Astrocyte (in vitro differentiated cells and primary cell): ENCODE measurements at regions not wholly inside any gene's neighbourhood (a gene's known extent, or its start where the extent isn't known, plus 50 kb on each side); places are given as distances from the start of the nearest gene placed in this dataset.

Source experiments
- DNase-seq: peaks from one replicate; pipeline ENCODE4 v3.0.0-alpha.2; 2010; ENCODE audit warnings: low read depth
- FAIRE-seq: peaks from 2 replicates; lab custom pipeline; 2011; peaks lifted over from hg19 to GRCh38; lab: Jason Lieb, UNC
- H2AFZ ChIP-seq: 2 replicates; pipeline ENCODE4 v1.6.0; 2012; ENCODE audit warnings: low read depth, low read length, inconsistent platforms
- H3K27ac ChIP-seq: 2 replicates; pipeline ENCODE4 v1.5.1; 2011; ENCODE audit warnings: low read depth, low read length, inconsistent platforms
- H3K27me3 ChIP-seq: 2 replicates; pipeline ENCODE4 v1.6.0; 2011; ENCODE audit warnings: low read length, inconsistent platforms; ENCODE audit not compliant: insufficient read depth
- H3K36me3 ChIP-seq: 2 replicates; pipeline ENCODE4 v1.5.1; 2011; ENCODE audit warnings: low read length, inconsistent platforms; ENCODE audit not compliant: insufficient read depth
- H3K4me1 ChIP-seq: 2 replicates; pipeline ENCODE4 v1.5.1; 2011; ENCODE audit warnings: low read length, inconsistent platforms; ENCODE audit not compliant: insufficient read depth
- H3K4me2 ChIP-seq: 2 replicates; pipeline ENCODE4 v1.6.0; 2012; ENCODE audit warnings: low read length, inconsistent platforms
- H3K4me3 ChIP-seq: 2 replicates; pipeline ENCODE4 v1.5.1; 2011; ENCODE audit warnings: low read depth, mild to moderate bottlenecking, low read length, inconsistent platforms; ENCODE audit not compliant: insufficient read depth
- H3K79me2 ChIP-seq: 2 replicates; pipeline ENCODE4 v1.6.0; 2012; ENCODE audit warnings: mild to moderate bottlenecking, low read length, inconsistent platforms; ENCODE audit not compliant: insufficient read depth
- H3K9ac ChIP-seq: 2 replicates; pipeline ENCODE4 v1.6.0; 2012; ENCODE audit warnings: mild to moderate bottlenecking, low read length, inconsistent platforms
- H3K9me3 ChIP-seq: 2 replicates; pipeline ENCODE4 v1.5.1; 2012; ENCODE audit warnings: low read depth, mild to moderate bottlenecking, low read length, inconsistent platforms; ENCODE audit not compliant: insufficient read depth
- H4K20me1 ChIP-seq: 2 replicates; pipeline ENCODE4 v1.6.0; 2012; ENCODE audit warnings: low read length, inconsistent platforms; ENCODE audit not compliant: insufficient read depth
- H3K27ac Mint-ChIP-seq: one replicate; pipeline ENCODE4 v1.8.0; 2021; ENCODE audit warnings: mild to moderate bottlenecking, mixed read lengths; ENCODE audit not compliant: unreplicated experiment
- H3K27me3 Mint-ChIP-seq: one replicate; pipeline ENCODE4 v1.8.0; 2021; ENCODE audit warnings: low read depth, mixed read lengths; ENCODE audit not compliant: unreplicated experiment
- H3K36me3 Mint-ChIP-seq: one replicate; pipeline ENCODE4 v1.8.0; 2021; ENCODE audit warnings: low read depth, mixed read lengths; ENCODE audit not compliant: unreplicated experiment
- H3K4me1 Mint-ChIP-seq: one replicate; pipeline ENCODE4 v1.8.0; 2021; ENCODE audit warnings: low read depth, mixed read lengths; ENCODE audit not compliant: unreplicated experiment
- H3K4me3 Mint-ChIP-seq: one replicate; pipeline ENCODE4 v1.8.0; 2021; ENCODE audit warnings: mild to moderate bottlenecking, moderate library complexity, mixed read lengths; ENCODE audit not compliant: unreplicated experiment
- H3K9me3 Mint-ChIP-seq: one replicate; pipeline ENCODE4 v1.8.0; 2021; ENCODE audit warnings: mild to moderate bottlenecking, mixed read lengths; ENCODE audit not compliant: unreplicated experiment
- EZH2 ChIP-seq: IDR thresholded peaks from 2 replicates; pipeline ENCODE4 v1.6.1; 2012; ENCODE audit warnings: mild to moderate bottlenecking, low read length, inconsistent platforms; ENCODE audit not compliant: insufficient read depth
- TF ChIP-seq, protein P1 (sequence below): IDR thresholded peaks from 2 replicates; pipeline ENCODE4 v1.5.1; 2011; ENCODE audit warnings: low read depth, mild to moderate bottlenecking, inconsistent platforms, low read length, moderate library complexity; ENCODE audit not compliant: insufficient read depth

DNA sequence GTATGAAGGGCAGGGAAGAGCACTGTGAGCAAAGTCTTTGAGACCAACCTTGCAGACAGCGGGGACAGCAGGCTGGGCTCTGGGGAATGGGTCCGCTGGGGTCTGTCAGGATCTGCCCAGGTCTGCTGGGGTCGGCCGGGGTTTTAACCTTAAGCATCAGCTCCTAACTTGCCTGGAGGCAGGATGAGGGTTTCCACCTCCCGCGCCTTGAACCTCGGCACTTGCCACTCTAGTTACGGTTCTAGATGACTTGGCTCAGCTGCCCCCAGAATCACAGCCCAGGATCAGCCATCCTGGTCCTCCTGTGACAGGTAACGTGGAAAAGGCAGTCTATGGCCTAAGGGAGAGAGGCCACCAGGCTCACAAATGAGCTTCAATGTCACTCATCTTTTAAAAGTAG is 50.4 kb upstream of the CACUL1 start:
- DNase-seq = no peak
- Histone ChIP-seq H3K9ac (no peak overlapping the region), H3K27ac (no peak overlapping the region), H3K36me3 (no peaks in the 10 kb centered on the region), H3K4me1 (no peaks in the 10 kb centered on the region), H3K4me3 (no peak overlapping the region), H3K27me3 (no peaks in the 10 kb centered on the region), H3K4me2 (no peak overlapping the region), H4K20me1 (no peaks in the 10 kb centered on the region), H3K79me2 (no peaks in the 10 kb centered on the region), H2AFZ (no peak overlapping the region), H3K9me3 (no peaks in the 10 kb centered on the region)
- H3K9me3 Mint-ChIP-seq = no peaks in the 10 kb centered on the region
- no peak for FAIRE-seq
- peaks cover 9% of the 10 kb centered on the region for H3K27me3 Mint-ChIP-seq
- H3K4me1 Mint-ChIP-seq = peaks cover 5% of the 10 kb centered on the region
- H3K4me3 Mint-ChIP-seq = no peak overlapping the region
- no peak for TF ChIP-seq EZH2
- TF ChIP-seq, protein P1, sequence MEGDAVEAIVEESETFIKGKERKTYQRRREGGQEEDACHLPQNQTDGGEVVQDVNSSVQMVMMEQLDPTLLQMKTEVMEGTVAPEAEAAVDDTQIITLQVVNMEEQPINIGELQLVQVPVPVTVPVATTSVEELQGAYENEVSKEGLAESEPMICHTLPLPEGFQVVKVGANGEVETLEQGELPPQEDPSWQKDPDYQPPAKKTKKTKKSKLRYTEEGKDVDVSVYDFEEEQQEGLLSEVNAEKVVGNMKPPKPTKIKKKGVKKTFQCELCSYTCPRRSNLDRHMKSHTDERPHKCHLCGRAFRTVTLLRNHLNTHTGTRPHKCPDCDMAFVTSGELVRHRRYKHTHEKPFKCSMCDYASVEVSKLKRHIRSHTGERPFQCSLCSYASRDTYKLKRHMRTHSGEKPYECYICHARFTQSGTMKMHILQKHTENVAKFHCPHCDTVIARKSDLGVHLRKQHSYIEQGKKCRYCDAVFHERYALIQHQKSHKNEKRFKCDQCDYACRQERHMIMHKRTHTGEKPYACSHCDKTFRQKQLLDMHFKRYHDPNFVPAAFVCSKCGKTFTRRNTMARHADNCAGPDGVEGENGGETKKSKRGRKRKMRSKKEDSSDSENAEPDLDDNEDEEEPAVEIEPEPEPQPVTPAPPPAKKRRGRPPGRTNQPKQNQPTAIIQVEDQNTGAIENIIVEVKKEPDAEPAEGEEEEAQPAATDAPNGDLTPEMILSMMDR = no peak
- H3K36me3 Mint-ChIP-seq = no peaks in the 10 kb centered on the region
- H3K27ac Mint-ChIP-seq = no peak overlapping the region

DNA sequence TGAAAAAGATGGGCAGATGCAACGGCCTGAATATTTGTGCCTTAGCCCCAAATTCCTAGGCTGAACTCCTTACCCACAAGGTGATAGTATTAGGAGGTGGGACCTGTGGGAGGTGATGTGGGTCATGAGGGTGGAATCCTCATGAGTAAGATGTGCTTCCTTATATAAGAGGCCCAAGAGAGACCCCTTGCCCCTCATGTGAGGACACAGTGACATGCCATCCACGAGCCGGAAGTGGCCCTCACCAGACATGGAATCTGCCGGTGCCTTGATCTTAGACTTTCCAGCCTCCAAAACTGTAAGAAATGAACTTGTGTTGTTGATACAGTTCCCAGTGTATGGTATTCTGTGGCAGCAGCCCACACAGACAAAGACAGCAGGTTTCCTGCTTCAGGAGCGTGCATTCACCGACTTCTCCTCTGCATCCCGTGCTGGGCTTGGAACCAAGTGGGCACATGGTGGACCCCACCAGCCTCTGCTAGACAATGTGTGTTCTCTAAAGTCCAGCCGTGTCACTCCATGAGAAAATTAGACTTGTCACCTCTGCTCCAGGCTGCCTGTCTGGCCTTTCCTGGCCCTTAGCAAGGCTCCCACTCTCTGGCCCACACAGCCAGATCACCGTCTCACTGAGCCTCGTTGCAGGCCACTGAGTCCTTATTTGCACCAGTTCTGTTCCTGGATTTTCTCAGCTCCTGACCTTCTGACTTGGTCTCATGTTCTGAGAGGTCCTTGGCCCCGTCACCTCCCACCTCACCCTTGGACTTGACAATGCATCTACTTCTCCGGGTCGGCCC is 52.9 kb upstream of the CACUL1 start:
- Histone ChIP-seq H4K20me1 (no peaks in the 10 kb centered on the region), H3K9ac (no peak overlapping the region), H3K4me2 (no peak overlapping the region), H2AFZ (no peak overlapping the region), H3K9me3 (no peaks in the 10 kb centered on the region), H3K27ac (no peak overlapping the region), H3K4me1 (no peaks in the 10 kb centered on the region), H3K79me2 (no peaks in the 10 kb centered on the region), H3K27me3 (no peaks in the 10 kb centered on the region), H3K36me3 (no peaks in the 10 kb centered on the region), H3K4me3 (no peak overlapping the region)
- no peak overlapping the region for H3K4me3 Mint-ChIP-seq
- no peak overlapping the region for H3K27ac Mint-ChIP-seq
- no peak for FAIRE-seq
- no peaks in the 10 kb centered on the region for H3K4me1 Mint-ChIP-seq
- no peaks in the 10 kb centered on the region for H3K9me3 Mint-ChIP-seq
- no peaks in the 10 kb centered on the region for H3K36me3 Mint-ChIP-seq
- H3K27me3 Mint-ChIP-seq = peaks cover 14% of the 10 kb centered on the region
- DNase-seq = no peak
- TF ChIP-seq EZH2 = no peak
- TF ChIP-seq, protein P1 = no peak
